ENCODE measurements at regions not wholly inside any gene's neighbourhood (a gene's known extent, or its start where the extent isn't known, plus 50 kb on each side); places are given as distances from the start of the nearest gene placed in this dataset.

DNA sequence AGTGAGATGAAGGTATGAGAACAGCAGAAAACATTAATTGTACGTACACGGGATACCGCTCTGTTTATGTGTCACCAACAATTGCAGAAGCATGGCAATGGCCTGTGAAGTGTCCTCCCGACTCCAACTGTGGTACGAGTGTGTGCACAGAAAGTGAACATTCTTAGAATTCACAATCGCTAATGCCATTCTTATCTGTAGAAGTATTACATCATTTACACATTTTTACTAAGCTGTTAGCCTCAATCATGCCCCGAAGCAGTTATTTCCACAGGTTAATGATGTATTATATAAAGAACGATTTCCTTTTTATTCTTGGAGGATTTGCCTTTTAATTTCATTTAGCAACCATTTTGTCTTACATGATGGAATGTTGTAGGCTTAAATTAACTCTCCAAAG lies 103.4 kb downstream of the EVX1 start:
- H3K9me3 ChIP-seq (ENCODE audit: insufficient read depth, low read length): no peaks in the 10 kb centered on the region
- no peak overlapping the region for H3K9ac ChIP-seq (ENCODE audit: insufficient read length, low read depth)
- H3K27me3 ChIP-seq (ENCODE audit: insufficient read depth, insufficient read length): no peaks in the 10 kb centered on the region
- no peak for DNase-seq (ENCODE audit: low read depth, low spot score)
- no peak for TF ChIP-seq ZNF274 (IDR thresholded peaks at IDR 0.05; ENCODE audit: low read depth, low read length)
- TF ChIP-seq SUZ12 (IDR thresholded peaks at IDR 0.05; ENCODE audit: extremely low read depth, insufficient read depth, insufficient read length): no peak
- TF ChIP-seq YY1 (IDR thresholded peaks at IDR 0.05; ENCODE audit: insufficient read depth, insufficient read length): no peak
- H3K36me3 ChIP-seq (ENCODE audit: insufficient read depth, insufficient read length, low read length): no peaks in the 10 kb centered on the region
- H3K4me3 ChIP-seq (ENCODE audit: insufficient read length, low read depth): no peak overlapping the region
- no peaks in the 10 kb centered on the region for H3K4me1 ChIP-seq (ENCODE audit: insufficient read depth, insufficient read length)

DNA sequence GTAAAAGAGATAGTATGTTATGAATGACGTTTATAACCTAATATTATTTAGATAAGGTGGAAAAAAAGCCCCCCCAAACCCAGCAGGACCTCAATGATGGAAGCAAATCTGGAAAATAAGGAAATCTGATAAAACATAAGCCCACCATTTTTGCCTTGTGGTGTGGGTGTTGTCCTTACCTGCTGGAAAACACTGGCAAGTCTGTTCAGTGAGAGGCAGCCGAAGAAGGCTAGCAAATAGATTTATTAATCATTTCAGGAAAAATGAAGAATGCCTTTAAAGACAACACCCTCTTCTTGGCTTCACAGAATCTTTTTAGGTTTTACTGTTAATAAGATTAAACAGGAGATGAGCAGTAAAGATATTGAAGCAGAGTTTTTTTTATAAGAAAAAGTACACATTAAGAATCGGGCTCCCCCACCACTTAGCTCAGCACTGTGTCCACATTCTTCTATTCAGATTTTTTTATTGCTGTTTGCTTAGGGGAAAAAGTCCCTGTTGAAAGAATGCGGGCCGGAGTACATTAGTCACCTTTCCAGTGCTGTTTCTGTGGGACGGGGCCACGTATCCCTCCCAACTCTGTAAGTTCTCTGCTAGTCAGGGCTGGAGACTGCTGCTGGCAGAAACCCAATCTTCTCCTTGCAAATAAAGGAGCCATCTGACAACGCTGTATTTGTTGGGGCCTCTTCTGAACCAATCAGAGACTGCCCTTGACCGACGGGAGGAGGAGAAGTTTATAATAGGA lies 104.1 kb downstream of the EVX1 start:
- TF ChIP-seq ZNF274 (IDR thresholded peaks at IDR 0.05; ENCODE audit: low read depth, low read length): no peak
- no peak for TF ChIP-seq YY1 (IDR thresholded peaks at IDR 0.05; ENCODE audit: insufficient read depth, insufficient read length)
- no peak for TF ChIP-seq SUZ12 (IDR thresholded peaks at IDR 0.05; ENCODE audit: extremely low read depth, insufficient read depth, insufficient read length)
- H3K9ac ChIP-seq (ENCODE audit: insufficient read length, low read depth): no peak overlapping the region
- no peaks in the 10 kb centered on the region for H3K9me3 ChIP-seq (ENCODE audit: insufficient read depth, low read length)
- H3K36me3 ChIP-seq (ENCODE audit: insufficient read depth, insufficient read length, low read length): no peaks in the 10 kb centered on the region
- DNase-seq (ENCODE audit: low read depth, low spot score): peak; percentile 25
- no peak overlapping the region for H3K4me3 ChIP-seq (ENCODE audit: insufficient read length, low read depth)
- H3K4me1 ChIP-seq (ENCODE audit: insufficient read depth, insufficient read length): no peaks in the 10 kb centered on the region
- H3K27me3 ChIP-seq (ENCODE audit: insufficient read depth, insufficient read length): no peaks in the 10 kb centered on the region

DNA sequence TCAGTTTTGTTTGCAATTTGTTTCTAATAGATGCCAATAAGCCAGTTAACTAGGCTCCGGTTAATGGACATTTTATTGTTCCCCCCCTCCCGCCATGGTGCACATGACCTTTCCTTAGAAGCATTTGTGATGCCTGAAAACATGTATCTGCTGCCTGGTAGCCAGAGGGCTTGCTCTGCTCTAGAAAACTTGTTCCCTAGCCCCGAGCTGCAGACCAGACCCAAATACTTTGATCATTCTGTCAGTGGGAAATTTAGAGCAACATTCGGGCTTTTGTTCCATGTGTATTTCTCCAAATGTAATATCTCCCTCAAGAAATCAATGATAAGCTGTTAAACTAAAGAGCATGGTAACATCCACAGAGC lies 104.7 kb downstream of the EVX1 start:
- TF ChIP-seq ZNF274 (IDR thresholded peaks at IDR 0.05; ENCODE audit: low read depth, low read length) (no peak), YY1 (IDR thresholded peaks at IDR 0.05; ENCODE audit: insufficient read depth, insufficient read length) (no peak), SUZ12 (IDR thresholded peaks at IDR 0.05; ENCODE audit: extremely low read depth, insufficient read depth, insufficient read length) (no peak)
- H3K4me1 ChIP-seq (ENCODE audit: insufficient read depth, insufficient read length): no peaks in the 10 kb centered on the region
- no peaks in the 10 kb centered on the region for H3K27me3 ChIP-seq (ENCODE audit: insufficient read depth, insufficient read length)
- no peaks in the 10 kb centered on the region for H3K36me3 ChIP-seq (ENCODE audit: insufficient read depth, insufficient read length, low read length)
- no peaks in the 10 kb centered on the region for H3K9me3 ChIP-seq (ENCODE audit: insufficient read depth, low read length)
- no peak overlapping the region for H3K4me3 ChIP-seq (ENCODE audit: insufficient read length, low read depth)
- DNase-seq (ENCODE audit: low read depth, low spot score): no peak
- no peak overlapping the region for H3K9ac ChIP-seq (ENCODE audit: insufficient read length, low read depth)

DNA sequence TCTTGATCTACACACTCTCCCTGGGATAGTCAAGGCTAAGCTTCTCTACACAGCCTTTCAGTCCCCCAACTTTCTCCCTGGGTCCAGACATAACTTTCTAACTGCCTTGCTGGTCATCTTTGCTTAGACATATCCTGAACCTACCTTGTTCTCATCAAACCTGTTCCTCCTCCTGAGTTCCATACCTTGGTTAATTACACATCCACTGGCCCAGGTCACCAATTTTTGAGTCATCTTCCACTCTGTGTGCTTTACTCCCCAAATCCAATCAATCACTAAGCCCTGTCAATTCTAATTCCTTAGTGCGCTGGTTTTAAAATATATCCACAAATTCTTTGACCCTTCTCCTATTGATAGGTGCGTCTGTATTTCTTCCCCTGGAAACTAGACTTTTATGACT lies 107.0 kb downstream of the EVX1 start:
- Histone ChIP-seq H3K36me3 (ENCODE audit: insufficient read depth, insufficient read length, low read length) (no peaks in the 10 kb centered on the region), H3K9me3 (ENCODE audit: insufficient read depth, low read length) (no peaks in the 10 kb centered on the region), H3K27me3 (ENCODE audit: insufficient read depth, insufficient read length) (no peaks in the 10 kb centered on the region), H3K4me1 (ENCODE audit: insufficient read depth, insufficient read length) (no peaks in the 10 kb centered on the region), H3K9ac (ENCODE audit: insufficient read length, low read depth) (no peak overlapping the region), H3K4me3 (ENCODE audit: insufficient read length, low read depth) (no peak overlapping the region)
- no peak for TF ChIP-seq ZNF274 (IDR thresholded peaks at IDR 0.05; ENCODE audit: low read depth, low read length)
- TF ChIP-seq SUZ12 (IDR thresholded peaks at IDR 0.05; ENCODE audit: extremely low read depth, insufficient read depth, insufficient read length): no peak
- TF ChIP-seq YY1 (IDR thresholded peaks at IDR 0.05; ENCODE audit: insufficient read depth, insufficient read length): no peak
- no peak for DNase-seq (ENCODE audit: low read depth, low spot score)

DNA sequence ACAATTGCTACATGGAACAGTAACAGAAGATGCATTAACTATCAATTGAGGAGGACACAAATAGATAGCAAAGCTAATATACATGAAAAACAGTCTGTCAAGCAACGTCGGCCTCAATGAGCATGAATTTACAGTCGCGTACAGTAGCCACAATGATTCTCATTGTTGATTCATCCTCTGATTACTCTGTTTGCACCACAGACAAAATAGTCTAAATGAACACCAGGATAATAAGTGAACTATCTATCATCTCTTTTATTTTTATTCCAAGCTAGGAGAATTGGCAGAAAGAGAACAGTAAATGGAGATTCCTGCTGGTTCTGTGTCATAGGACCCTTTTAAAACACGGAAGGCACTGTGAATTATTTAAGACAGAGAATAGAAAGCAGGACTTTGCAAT lies 108.5 kb downstream of the EVX1 start:
- TF ChIP-seq YY1 (IDR thresholded peaks at IDR 0.05; ENCODE audit: insufficient read depth, insufficient read length) (no peak), ZNF274 (IDR thresholded peaks at IDR 0.05; ENCODE audit: low read depth, low read length) (no peak), SUZ12 (IDR thresholded peaks at IDR 0.05; ENCODE audit: extremely low read depth, insufficient read depth, insufficient read length) (no peak)
- Histone ChIP-seq H3K36me3 (ENCODE audit: insufficient read depth, insufficient read length, low read length) (no peaks in the 10 kb centered on the region), H3K27me3 (ENCODE audit: insufficient read depth, insufficient read length) (no peaks in the 10 kb centered on the region), H3K9ac (ENCODE audit: insufficient read length, low read depth) (no peak overlapping the region), H3K9me3 (ENCODE audit: insufficient read depth, low read length) (no peaks in the 10 kb centered on the region), H3K4me1 (ENCODE audit: insufficient read depth, insufficient read length) (no peaks in the 10 kb centered on the region), H3K4me3 (ENCODE audit: insufficient read length, low read depth) (no peak overlapping the region)
- no peak for DNase-seq (ENCODE audit: low read depth, low spot score)

DNA sequence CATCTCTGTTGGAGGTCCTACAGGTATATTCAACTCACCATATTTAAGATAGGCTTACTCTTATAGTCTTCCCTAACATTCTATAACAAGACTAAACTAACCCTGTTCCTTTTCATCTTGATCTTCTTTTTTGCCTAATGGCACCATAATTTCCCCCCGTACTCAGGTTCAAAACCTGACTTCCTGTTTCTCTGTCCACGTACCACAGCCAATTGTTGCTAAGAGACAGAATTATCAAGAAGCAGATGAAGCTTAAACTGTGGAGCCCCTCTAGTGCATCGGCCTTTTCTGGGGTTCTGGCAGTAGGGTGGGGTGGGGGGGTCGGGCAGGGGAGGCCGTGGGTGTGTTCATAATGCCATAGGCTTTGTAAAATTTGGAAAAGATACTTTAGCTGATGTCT lies 109.2 kb downstream of the EVX1 start:
- no peak overlapping the region for H3K9ac ChIP-seq (ENCODE audit: insufficient read length, low read depth)
- no peak overlapping the region for H3K4me3 ChIP-seq (ENCODE audit: insufficient read length, low read depth)
- H3K4me1 ChIP-seq (ENCODE audit: insufficient read depth, insufficient read length): no peaks in the 10 kb centered on the region
- no peaks in the 10 kb centered on the region for H3K27me3 ChIP-seq (ENCODE audit: insufficient read depth, insufficient read length)
- H3K9me3 ChIP-seq (ENCODE audit: insufficient read depth, low read length): no peaks in the 10 kb centered on the region
- no peak for TF ChIP-seq SUZ12 (IDR thresholded peaks at IDR 0.05; ENCODE audit: extremely low read depth, insufficient read depth, insufficient read length)
- no peak for TF ChIP-seq ZNF274 (IDR thresholded peaks at IDR 0.05; ENCODE audit: low read depth, low read length)
- TF ChIP-seq YY1 (IDR thresholded peaks at IDR 0.05; ENCODE audit: insufficient read depth, insufficient read length): no peak
- DNase-seq (ENCODE audit: low read depth, low spot score): no peak
- no peaks in the 10 kb centered on the region for H3K36me3 ChIP-seq (ENCODE audit: insufficient read depth, insufficient read length, low read length)

DNA sequence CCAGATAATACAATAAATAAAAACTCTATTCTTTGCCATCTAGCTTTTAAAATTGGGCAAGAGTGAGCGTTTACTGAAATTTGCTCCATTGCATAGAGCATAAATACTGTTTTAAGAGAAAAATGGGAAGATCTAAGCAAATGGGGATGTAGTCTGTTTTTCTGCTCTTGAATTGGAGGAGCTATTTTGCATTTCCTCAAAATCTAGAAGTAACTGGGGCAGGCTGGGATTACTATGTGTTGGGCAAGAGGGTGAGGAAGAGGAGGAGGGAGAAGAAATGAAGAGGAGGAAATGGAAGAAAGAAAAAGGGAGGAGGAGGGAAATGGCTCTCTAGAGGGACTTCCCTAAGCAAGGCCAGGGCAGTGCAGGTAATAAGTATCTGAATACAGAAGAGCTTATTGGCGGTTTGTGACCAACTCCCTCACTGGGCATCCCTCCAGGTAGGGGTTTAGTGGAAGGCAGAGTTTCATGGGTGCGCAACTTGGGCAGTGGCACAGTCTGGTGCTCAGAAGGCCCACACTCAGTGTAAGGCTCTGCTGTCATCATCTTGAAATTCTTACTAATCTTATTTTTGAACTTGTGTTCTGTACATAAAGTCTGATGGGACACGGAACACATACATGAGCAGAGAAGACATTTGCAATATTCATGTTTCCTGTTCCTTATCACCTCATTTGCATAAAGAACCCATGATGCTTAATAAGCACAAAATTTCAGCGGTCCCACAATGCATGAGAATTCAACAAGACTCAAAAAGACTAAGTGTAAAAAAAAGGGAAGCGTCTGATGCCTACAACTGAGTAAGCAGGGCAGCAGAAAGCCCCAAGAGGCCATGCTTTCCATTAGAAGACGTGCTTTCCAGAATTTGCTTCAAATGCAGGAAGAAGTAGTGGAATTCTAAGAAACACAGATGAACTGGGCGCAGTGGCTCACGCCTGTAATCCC lies 116.9 kb downstream of the EVX1 start:
- TF ChIP-seq YY1 (IDR thresholded peaks at IDR 0.05; ENCODE audit: insufficient read depth, insufficient read length) (no peak), ZNF274 (IDR thresholded peaks at IDR 0.05; ENCODE audit: low read depth, low read length) (no peak), SUZ12 (IDR thresholded peaks at IDR 0.05; ENCODE audit: extremely low read depth, insufficient read depth, insufficient read length) (no peak)
- DNase-seq (ENCODE audit: low read depth, low spot score): no peak
- H3K36me3 ChIP-seq (ENCODE audit: insufficient read depth, insufficient read length, low read length): no peaks in the 10 kb centered on the region
- H3K4me1 ChIP-seq (ENCODE audit: insufficient read depth, insufficient read length): no peaks in the 10 kb centered on the region
- H3K9me3 ChIP-seq (ENCODE audit: insufficient read depth, low read length): no peaks in the 10 kb centered on the region
- no peaks in the 10 kb centered on the region for H3K27me3 ChIP-seq (ENCODE audit: insufficient read depth, insufficient read length)
- no peak overlapping the region for H3K4me3 ChIP-seq (ENCODE audit: insufficient read length, low read depth)
- H3K9ac ChIP-seq (ENCODE audit: insufficient read length, low read depth): no peak overlapping the region
